Astrocyte (in vitro differentiated cells and primary cell): ENCODE measurements at regions not wholly inside any gene's neighbourhood (a gene's known extent, or its start where the extent isn't known, plus 50 kb on each side); places are given as distances from the start of the nearest gene placed in this dataset. TPM values are rescaled to one million over a fixed set of nuclear protein-coding genes. Genes with fewer than 3 reads are reported as not detected.

Experiments used
- DNase-seq: peaks from one replicate; pipeline ENCODE4 v3.0.0-alpha.2; 2010; ENCODE audit warnings: low read depth
- FAIRE-seq: peaks from 2 replicates; lab custom pipeline; 2011; peaks lifted over from hg19 to GRCh38; lab: Jason Lieb, UNC
- H2AFZ ChIP-seq: 2 replicates; pipeline ENCODE4 v1.6.0; 2012; ENCODE audit warnings: low read depth, low read length, inconsistent platforms
- H3K27ac ChIP-seq: 2 replicates; pipeline ENCODE4 v1.5.1; 2011; ENCODE audit warnings: low read depth, low read length, inconsistent platforms
- H3K27me3 ChIP-seq: 2 replicates; pipeline ENCODE4 v1.6.0; 2011; ENCODE audit warnings: low read length, inconsistent platforms; ENCODE audit not compliant: insufficient read depth
- H3K36me3 ChIP-seq: 2 replicates; pipeline ENCODE4 v1.5.1; 2011; ENCODE audit warnings: low read length, inconsistent platforms; ENCODE audit not compliant: insufficient read depth
- H3K4me1 ChIP-seq: 2 replicates; pipeline ENCODE4 v1.5.1; 2011; ENCODE audit warnings: low read length, inconsistent platforms; ENCODE audit not compliant: insufficient read depth
- H3K4me2 ChIP-seq: 2 replicates; pipeline ENCODE4 v1.6.0; 2012; ENCODE audit warnings: low read length, inconsistent platforms
- H3K4me3 ChIP-seq: 2 replicates; pipeline ENCODE4 v1.5.1; 2011; ENCODE audit warnings: low read depth, mild to moderate bottlenecking, low read length, inconsistent platforms; ENCODE audit not compliant: insufficient read depth
- H3K79me2 ChIP-seq: 2 replicates; pipeline ENCODE4 v1.6.0; 2012; ENCODE audit warnings: mild to moderate bottlenecking, low read length, inconsistent platforms; ENCODE audit not compliant: insufficient read depth
- H3K9ac ChIP-seq: 2 replicates; pipeline ENCODE4 v1.6.0; 2012; ENCODE audit warnings: mild to moderate bottlenecking, low read length, inconsistent platforms
- H3K9me3 ChIP-seq: 2 replicates; pipeline ENCODE4 v1.5.1; 2012; ENCODE audit warnings: low read depth, mild to moderate bottlenecking, low read length, inconsistent platforms; ENCODE audit not compliant: insufficient read depth
- H4K20me1 ChIP-seq: 2 replicates; pipeline ENCODE4 v1.6.0; 2012; ENCODE audit warnings: low read length, inconsistent platforms; ENCODE audit not compliant: insufficient read depth
- H3K27ac Mint-ChIP-seq: one replicate; pipeline ENCODE4 v1.8.0; 2021; ENCODE audit warnings: mild to moderate bottlenecking, mixed read lengths; ENCODE audit not compliant: unreplicated experiment
- H3K27me3 Mint-ChIP-seq: one replicate; pipeline ENCODE4 v1.8.0; 2021; ENCODE audit warnings: low read depth, mixed read lengths; ENCODE audit not compliant: unreplicated experiment
- H3K36me3 Mint-ChIP-seq: one replicate; pipeline ENCODE4 v1.8.0; 2021; ENCODE audit warnings: low read depth, mixed read lengths; ENCODE audit not compliant: unreplicated experiment
- H3K4me1 Mint-ChIP-seq: one replicate; pipeline ENCODE4 v1.8.0; 2021; ENCODE audit warnings: low read depth, mixed read lengths; ENCODE audit not compliant: unreplicated experiment
- H3K4me3 Mint-ChIP-seq: one replicate; pipeline ENCODE4 v1.8.0; 2021; ENCODE audit warnings: mild to moderate bottlenecking, moderate library complexity, mixed read lengths; ENCODE audit not compliant: unreplicated experiment
- H3K9me3 Mint-ChIP-seq: one replicate; pipeline ENCODE4 v1.8.0; 2021; ENCODE audit warnings: mild to moderate bottlenecking, mixed read lengths; ENCODE audit not compliant: unreplicated experiment
- CTCF ChIP-seq: IDR thresholded peaks from 2 replicates; pipeline ENCODE4 v1.5.1; 2011; ENCODE audit warnings: low read depth, mild to moderate bottlenecking, inconsistent platforms, low read length, moderate library complexity; ENCODE audit not compliant: insufficient read depth
- EZH2 ChIP-seq: IDR thresholded peaks from 2 replicates; pipeline ENCODE4 v1.6.1; 2012; ENCODE audit warnings: mild to moderate bottlenecking, low read length, inconsistent platforms; ENCODE audit not compliant: insufficient read depth
- microRNA-seq: library from miRNA; unstranded; fragments of <30 nt; microRNA quantifications from one replicate; pipeline ENCODE4 v1.2.0, GENCODE V29; 2020

DNA sequence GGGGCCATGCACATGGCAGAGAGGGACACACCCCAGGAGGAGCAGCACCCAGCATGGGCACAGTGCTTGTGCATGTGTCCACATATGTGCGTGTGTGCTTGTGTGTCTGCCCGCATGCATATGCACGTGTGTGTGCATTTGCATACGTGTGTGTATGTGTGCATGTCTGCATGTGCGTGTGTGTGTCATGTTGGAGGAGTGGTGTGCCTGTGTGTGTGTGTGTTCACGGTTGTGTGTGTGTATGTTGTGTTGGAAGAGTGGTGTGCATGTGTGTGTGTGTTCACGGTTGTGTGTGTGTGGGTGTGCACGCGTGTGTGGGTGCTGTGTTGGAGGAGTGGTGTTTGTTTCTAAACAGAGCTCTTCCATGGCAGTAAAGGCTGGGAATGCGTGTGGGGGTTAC, 50.7 kb upstream of the SLCO4A1 start:
- H3K4me3 Mint-ChIP-seq, result no peak overlapping the region
- FAIRE-seq, result no peak

More for the DNA sequence above, 50.7 kb upstream of the SLCO4A1 start:
- peaks cover 17% of the 10 kb centered on the region for H3K4me1 ChIP-seq
- H3K27me3 ChIP-seq, result no peaks in the 10 kb centered on the region
- DNase-seq, result no peak
- no peaks in the 10 kb centered on the region for H4K20me1 ChIP-seq
- Mint-ChIP-seq H3K36me3 (no peaks in the 10 kb centered on the region), H3K4me1 (no peaks in the 10 kb centered on the region), H3K27me3 (peaks cover 53% of the 10 kb centered on the region), H3K9me3 (peaks cover 2% of the 10 kb centered on the region), H3K27ac (no peak overlapping the region)
- H3K79me2 ChIP-seq, result no peaks in the 10 kb centered on the region
- no peak overlapping the region for H3K4me3 ChIP-seq
- H3K9me3 ChIP-seq, result no peaks in the 10 kb centered on the region
- no peak overlapping the region for H3K27ac ChIP-seq
- H2AFZ ChIP-seq, result no peak overlapping the region
- no peak overlapping the region for H3K4me2 ChIP-seq
- no peaks in the 10 kb centered on the region for H3K36me3 ChIP-seq
- H3K9ac ChIP-seq, result no peak overlapping the region
- TF ChIP-seq CTCF (no peak), EZH2 (no peak)

Small RNAs in the stretch of these regions (microRNA-seq; reads per million reads assigned to microRNA genes)
- 0.82 reads per million for gene MIR1-1
- not detected for gene MIR133A2
